WTC11 (cell line): ENCODE measurements at regions not wholly inside any gene's neighbourhood (a gene's known extent, or its start where the extent isn't known, plus 50 kb on each side); places are given as distances from the start of the nearest gene placed in this dataset.

Experiments
- ATAC-seq: fragments of 200-7000 bp; cut with Tn5 transposase; 2 replicates; pipeline ENCODE4 v1.10.0; 2021; ENCODE audit warnings: mild to moderate bottlenecking, moderate library complexity
- CTCF ChIA-PET: fragments of 300-600 bp; sonication (Branson Sonifier 250); formaldehyde crosslinking; loops from one replicate; lab custom pipeline; 2021; ENCODE audit warnings: antibody characterized with exemption; lab: Charles Lee
- POLR2A ChIA-PET: fragments of 350-600 bp; sonication (Branson Sonifier 250); formaldehyde crosslinking; loops from one replicate; lab custom pipeline; 2021; ENCODE audit warnings: antibody characterized with exemption; lab: Charles Lee
- DNase-seq: peaks from one replicate; pipeline ENCODE4 v3.0.0; 2021; ENCODE audit warnings: low spot score
- H3K27ac Mint-ChIP-seq: 2 replicates; pipeline ENCODE4 v1.8.0; 2021; ENCODE audit warnings: mixed read lengths
- H3K27me3 Mint-ChIP-seq: 2 replicates; pipeline ENCODE4 v1.8.0; 2021; ENCODE audit warnings: low read depth, mild to moderate bottlenecking, moderate library complexity, mixed read lengths
- H3K36me3 Mint-ChIP-seq: 2 replicates; pipeline ENCODE4 v1.8.0; 2021; ENCODE audit warnings: mixed read lengths
- H3K4me1 Mint-ChIP-seq: 2 replicates; pipeline ENCODE4 v1.8.0; 2022; ENCODE audit warnings: mixed read lengths
- H3K4me3 Mint-ChIP-seq: 2 replicates; pipeline ENCODE4 v1.8.0; 2021; ENCODE audit warnings: mild to moderate bottlenecking, moderate library complexity, mixed read lengths
- H3K9me3 Mint-ChIP-seq: 2 replicates; pipeline ENCODE4 v1.8.0; 2021; ENCODE audit warnings: mixed read lengths
- AFF4 ChIP-seq: sonication (generic); formaldehyde crosslinking; IDR thresholded peaks from 2 replicates; pipeline ENCODE4 v1.8.1; 2023; ENCODE audit warnings: mild to moderate bottlenecking, missing genetic modification reagents, borderline replicate concordance
- ATF2 ChIP-seq: sonication (generic); formaldehyde crosslinking; IDR thresholded peaks from 2 replicates; pipeline ENCODE4 v1.8.1; 2022; ENCODE audit warnings: low read depth, missing genetic modification reagents, borderline replicate concordance
- CREB1 ChIP-seq: sonication (generic); formaldehyde crosslinking; IDR thresholded peaks from 2 replicates; pipeline ENCODE4 v1.8.0; 2023; ENCODE audit warnings: mild to moderate bottlenecking, missing genetic modification reagents
- ERG ChIP-seq: fragments of 250-450 bp; sonication (Bioruptor Pico); IDR thresholded peaks from 2 replicates; pipeline ENCODE4 v1.8.0; 2021; ENCODE audit warnings: mild to moderate bottlenecking
- ESRRA ChIP-seq: sonication (generic); formaldehyde crosslinking; IDR thresholded peaks from 2 replicates; pipeline ENCODE4 v1.8.1; 2022; ENCODE audit warnings: mild to moderate bottlenecking, missing genetic modification reagents, borderline replicate concordance
- NFE2L1 ChIP-seq: sonication (generic); formaldehyde crosslinking; IDR thresholded peaks from 2 replicates; pipeline ENCODE4 v1.8.1; 2023; ENCODE audit warnings: missing genetic modification reagents
- NFYB ChIP-seq: sonication (generic); formaldehyde crosslinking; conservative IDR thresholded peaks from 2 replicates; pipeline ENCODE4 v1.8.0; 2022; ENCODE audit warnings: low read depth, missing genetic modification reagents
- USF1 ChIP-seq: sonication (generic); formaldehyde crosslinking; IDR thresholded peaks from 2 replicates; pipeline ENCODE4 v1.8.0; 2022; ENCODE audit warnings: mild to moderate bottlenecking, missing genetic modification reagents
- USF2 ChIP-seq: sonication (generic); formaldehyde crosslinking; IDR thresholded peaks from 2 replicates; pipeline ENCODE4 v1.8.1; 2023; ENCODE audit warnings: mild to moderate bottlenecking, missing genetic modification reagents, moderate library complexity
- ZNF138 ChIP-seq: sonication (generic); formaldehyde crosslinking; conservative IDR thresholded peaks from 2 replicates; pipeline ENCODE4 v1.8.1; 2022; ENCODE audit warnings: mild to moderate bottlenecking, moderate library complexity, missing genetic modification reagents
- ZNF219 ChIP-seq: sonication (generic); formaldehyde crosslinking; IDR thresholded peaks from 2 replicates; pipeline ENCODE4 v1.8.0; 2023; ENCODE audit warnings: missing genetic modification reagents, mild to moderate bottlenecking, borderline replicate concordance
- ZNF263 ChIP-seq: sonication (generic); formaldehyde crosslinking; IDR thresholded peaks from 2 replicates; pipeline ENCODE4 v1.8.1; 2022; ENCODE audit warnings: low read depth, mild to moderate bottlenecking, moderate library complexity, missing genetic modification reagents
- ZNF423 ChIP-seq: fragments of 250-450 bp; sonication (Bioruptor Pico); IDR thresholded peaks from 2 replicates; pipeline ENCODE4 v2.1.2; 2022; ENCODE audit warnings: mild to moderate bottlenecking, moderate library complexity
- ZNF425 ChIP-seq: fragments of 250-450 bp; sonication (Bioruptor Pico); conservative IDR thresholded peaks from 2 replicates; pipeline ENCODE4 v1.9.0; 2021; ENCODE audit warnings: mild to moderate bottlenecking
- TF ChIP-seq, protein P1 (sequence below): sonication (generic); formaldehyde crosslinking; IDR thresholded peaks from 2 replicates; pipeline ENCODE4 v1.8.1; 2022; ENCODE audit warnings: missing genetic modification reagents, borderline replicate concordance
- TF ChIP-seq, protein P2 (sequence below): sonication (generic); formaldehyde crosslinking; conservative IDR thresholded peaks from 2 replicates; pipeline ENCODE4 v1.8.1; 2022; ENCODE audit warnings: mild to moderate bottlenecking, missing genetic modification reagents
- TF ChIP-seq, protein P3 (sequence below): sonication (generic); formaldehyde crosslinking; IDR thresholded peaks from 2 replicates; pipeline ENCODE4 v1.8.1; 2023; ENCODE audit warnings: mild to moderate bottlenecking, missing genetic modification reagents
- TF ChIP-seq, protein P4 (sequence below): fragments of 200-600 bp; IDR thresholded peaks from 2 replicates; pipeline ENCODE4 v1.8.0; 2022; ENCODE audit warnings: antibody characterized with exemption

DNA sequence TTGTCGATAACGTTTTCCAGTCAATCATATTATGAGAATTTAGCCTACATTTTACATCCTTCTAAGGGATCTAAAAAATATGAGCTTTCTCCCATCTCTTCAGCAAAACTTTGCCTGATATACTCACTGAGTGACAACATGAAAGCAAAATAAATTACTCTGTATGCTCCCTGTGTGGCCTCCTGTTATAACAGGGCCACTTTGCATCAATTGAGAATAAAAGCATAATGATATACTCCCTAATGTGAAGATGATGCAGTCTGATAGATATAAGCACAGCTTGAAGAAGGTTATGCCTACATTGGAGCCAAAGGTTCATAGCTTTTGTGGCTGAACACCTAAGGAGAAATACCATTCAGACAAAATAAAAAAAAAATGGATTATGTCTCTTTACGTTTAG is 561.3 kb upstream of the ZNF717 start:
- TF ChIP-seq ZNF138 (CRISPR knock-in tag) (no peak), NFYB (CRISPR knock-in tag) (no peak), ERG (CRISPR knock-in tag) (no peak), NFE2L1 (no peak), CREB1 (CRISPR knock-in tag) (no peak), ESRRA (CRISPR knock-in tag) (no peak), ZNF423 (CRISPR knock-in tag) (no peak), ATF2 (CRISPR knock-in tag) (no peak), ZNF219 (CRISPR knock-in tag) (no peak), ZNF263 (CRISPR knock-in tag) (no peak), ZNF425 (CRISPR knock-in tag) (no peak)
- TF ChIP-seq, protein P1, sequence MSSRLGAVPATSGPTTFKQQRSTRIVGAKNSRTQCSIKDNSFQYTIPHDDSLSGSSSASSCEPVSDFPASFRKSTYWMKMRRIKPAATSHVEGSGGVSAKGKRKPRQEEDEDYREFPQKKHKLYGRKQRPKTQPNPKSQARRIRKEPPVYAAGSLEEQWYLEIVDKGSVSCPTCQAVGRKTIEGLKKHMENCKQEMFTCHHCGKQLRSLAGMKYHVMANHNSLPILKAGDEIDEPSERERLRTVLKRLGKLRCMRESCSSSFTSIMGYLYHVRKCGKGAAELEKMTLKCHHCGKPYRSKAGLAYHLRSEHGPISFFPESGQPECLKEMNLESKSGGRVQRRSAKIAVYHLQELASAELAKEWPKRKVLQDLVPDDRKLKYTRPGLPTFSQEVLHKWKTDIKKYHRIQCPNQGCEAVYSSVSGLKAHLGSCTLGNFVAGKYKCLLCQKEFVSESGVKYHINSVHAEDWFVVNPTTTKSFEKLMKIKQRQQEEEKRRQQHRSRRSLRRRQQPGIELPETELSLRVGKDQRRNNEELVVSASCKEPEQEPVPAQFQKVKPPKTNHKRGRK (CRISPR knock-in tag), result no peak
- TF ChIP-seq, protein P2, sequence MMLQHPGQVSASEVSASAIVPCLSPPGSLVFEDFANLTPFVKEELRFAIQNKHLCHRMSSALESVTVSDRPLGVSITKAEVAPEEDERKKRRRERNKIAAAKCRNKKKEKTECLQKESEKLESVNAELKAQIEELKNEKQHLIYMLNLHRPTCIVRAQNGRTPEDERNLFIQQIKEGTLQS, result no peak
- TF ChIP-seq, protein P3, sequence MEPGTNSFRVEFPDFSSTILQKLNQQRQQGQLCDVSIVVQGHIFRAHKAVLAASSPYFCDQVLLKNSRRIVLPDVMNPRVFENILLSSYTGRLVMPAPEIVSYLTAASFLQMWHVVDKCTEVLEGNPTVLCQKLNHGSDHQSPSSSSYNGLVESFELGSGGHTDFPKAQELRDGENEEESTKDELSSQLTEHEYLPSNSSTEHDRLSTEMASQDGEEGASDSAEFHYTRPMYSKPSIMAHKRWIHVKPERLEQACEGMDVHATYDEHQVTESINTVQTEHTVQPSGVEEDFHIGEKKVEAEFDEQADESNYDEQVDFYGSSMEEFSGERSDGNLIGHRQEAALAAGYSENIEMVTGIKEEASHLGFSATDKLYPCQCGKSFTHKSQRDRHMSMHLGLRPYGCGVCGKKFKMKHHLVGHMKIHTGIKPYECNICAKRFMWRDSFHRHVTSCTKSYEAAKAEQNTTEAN (CRISPR knock-in tag), result no peak
- TF ChIP-seq, all 79 proteins: peak for 0
- Mint-ChIP-seq H3K9me3 (no peaks in the 10 kb centered on the region), H3K36me3 (no peaks in the 10 kb centered on the region), H3K27ac (no peak overlapping the region), H3K27me3 (no peaks in the 10 kb centered on the region), H3K4me1 (peaks cover 20% of the 10 kb centered on the region), H3K4me3 (no peak overlapping the region)
- DNase-seq, result no peak
- ChIA-PET POLR2A (no interaction called here), CTCF (no interaction called here)
- ATAC-seq, result no peak

DNA sequence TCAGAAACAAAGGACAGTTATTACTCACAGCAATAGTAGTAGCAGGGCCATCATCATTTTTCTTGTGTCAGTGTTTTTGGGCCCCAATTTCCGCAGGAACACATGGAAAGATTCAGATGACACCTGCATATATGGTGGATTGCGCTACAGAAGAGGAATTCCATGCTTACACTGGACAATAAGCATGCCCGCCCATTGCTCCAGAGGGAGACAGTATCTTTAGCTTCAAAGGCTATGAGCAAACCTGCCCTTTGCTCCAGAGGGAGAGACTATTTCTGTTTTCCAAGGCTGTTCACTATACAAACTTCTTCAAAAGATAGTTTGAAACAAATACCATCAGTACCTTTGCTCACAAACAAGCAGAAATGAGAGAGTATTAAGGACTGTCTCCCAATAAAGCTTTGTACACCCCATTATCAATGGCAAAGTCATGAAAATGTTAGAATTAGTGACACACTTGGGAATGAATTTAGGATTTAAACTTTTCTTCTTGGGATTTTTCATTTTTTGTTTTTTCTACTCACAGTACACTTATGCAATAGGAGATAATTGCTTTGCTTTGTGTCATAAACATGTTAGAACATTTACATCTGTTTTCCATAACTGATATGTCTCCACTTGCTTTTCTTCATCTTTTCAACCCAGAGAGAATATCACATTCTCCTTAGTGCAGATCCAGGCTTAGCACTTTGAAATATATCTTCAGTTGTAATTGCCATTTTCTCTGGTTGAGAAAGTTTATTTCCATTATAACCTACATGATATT is 564.5 kb upstream of the ZNF717 start:
- Mint-ChIP-seq H3K36me3 (no peaks in the 10 kb centered on the region), H3K4me3 (no peak overlapping the region), H3K27ac (no peak overlapping the region), H3K9me3 (no peaks in the 10 kb centered on the region), H3K4me1 (peaks cover 45% of the 10 kb centered on the region), H3K27me3 (no peaks in the 10 kb centered on the region)
- ATAC-seq, result no peak
- no peak for DNase-seq
- ChIA-PET CTCF (interaction anchor here (1.0 kb wide), 1 partner anchor 303 kb away, joined by 3 read pairs; no protein-coding TSS in a partner anchor), POLR2A (no interaction called here)
- no peak for TF ChIP-seq AFF4 (CRISPR knock-in tag)
- TF ChIP-seq, protein P4, sequence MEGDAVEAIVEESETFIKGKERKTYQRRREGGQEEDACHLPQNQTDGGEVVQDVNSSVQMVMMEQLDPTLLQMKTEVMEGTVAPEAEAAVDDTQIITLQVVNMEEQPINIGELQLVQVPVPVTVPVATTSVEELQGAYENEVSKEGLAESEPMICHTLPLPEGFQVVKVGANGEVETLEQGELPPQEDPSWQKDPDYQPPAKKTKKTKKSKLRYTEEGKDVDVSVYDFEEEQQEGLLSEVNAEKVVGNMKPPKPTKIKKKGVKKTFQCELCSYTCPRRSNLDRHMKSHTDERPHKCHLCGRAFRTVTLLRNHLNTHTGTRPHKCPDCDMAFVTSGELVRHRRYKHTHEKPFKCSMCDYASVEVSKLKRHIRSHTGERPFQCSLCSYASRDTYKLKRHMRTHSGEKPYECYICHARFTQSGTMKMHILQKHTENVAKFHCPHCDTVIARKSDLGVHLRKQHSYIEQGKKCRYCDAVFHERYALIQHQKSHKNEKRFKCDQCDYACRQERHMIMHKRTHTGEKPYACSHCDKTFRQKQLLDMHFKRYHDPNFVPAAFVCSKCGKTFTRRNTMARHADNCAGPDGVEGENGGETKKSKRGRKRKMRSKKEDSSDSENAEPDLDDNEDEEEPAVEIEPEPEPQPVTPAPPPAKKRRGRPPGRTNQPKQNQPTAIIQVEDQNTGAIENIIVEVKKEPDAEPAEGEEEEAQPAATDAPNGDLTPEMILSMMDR, result no peak
- no peak for TF ChIP-seq USF2 (CRISPR knock-in tag)
- no peak for TF ChIP-seq USF1 (CRISPR knock-in tag)
